ENCODE measurements at regions not wholly inside any gene's neighbourhood (a gene's known extent, or its start where the extent isn't known, plus 50 kb on each side); places are given as distances from the start of the nearest gene placed in this dataset.

DNA sequence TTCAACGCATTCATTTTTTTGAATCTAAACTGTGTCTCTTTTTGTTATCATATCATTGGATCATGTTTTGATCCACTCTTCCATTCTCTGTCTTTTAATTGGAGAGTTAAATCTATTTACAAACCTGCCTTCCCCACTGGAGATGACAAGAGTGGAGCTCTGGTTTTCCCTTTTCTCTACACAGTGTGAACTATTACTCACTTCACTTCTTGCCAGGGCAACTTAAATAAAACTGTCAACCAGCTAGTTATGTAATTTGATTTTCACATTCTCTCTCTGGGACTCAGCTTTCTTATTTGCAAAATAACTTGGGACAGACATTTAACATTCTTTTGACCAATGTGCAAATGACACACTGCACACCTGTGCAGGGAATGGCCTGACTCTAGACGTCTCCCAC lies 230.8 kb upstream of the CST7 start:
- no peaks in the 10 kb centered on the region for H3K36me3 ChIP-seq (ENCODE audit: control insufficient read depth, insufficient read depth, low read length)
- peaks cover 3% of the 10 kb centered on the region for H3K27me3 ChIP-seq (ENCODE audit: control insufficient read depth, insufficient read depth, low read length)
- no peak for DNase-seq (ENCODE audit: low read depth)
- ChIA-PET POLR2A (no interaction called here), CTCF (interaction anchor here (0.6 to 0.7 kb wide), 2 partner anchors 9 to 13 kb away, joined by 3 to 4 read pairs; no protein-coding TSS in a partner anchor)
- no peak overlapping the region for H3K4me3 ChIP-seq (ENCODE audit: low read depth, low read length)
- TF ChIP-seq, protein P1, sequence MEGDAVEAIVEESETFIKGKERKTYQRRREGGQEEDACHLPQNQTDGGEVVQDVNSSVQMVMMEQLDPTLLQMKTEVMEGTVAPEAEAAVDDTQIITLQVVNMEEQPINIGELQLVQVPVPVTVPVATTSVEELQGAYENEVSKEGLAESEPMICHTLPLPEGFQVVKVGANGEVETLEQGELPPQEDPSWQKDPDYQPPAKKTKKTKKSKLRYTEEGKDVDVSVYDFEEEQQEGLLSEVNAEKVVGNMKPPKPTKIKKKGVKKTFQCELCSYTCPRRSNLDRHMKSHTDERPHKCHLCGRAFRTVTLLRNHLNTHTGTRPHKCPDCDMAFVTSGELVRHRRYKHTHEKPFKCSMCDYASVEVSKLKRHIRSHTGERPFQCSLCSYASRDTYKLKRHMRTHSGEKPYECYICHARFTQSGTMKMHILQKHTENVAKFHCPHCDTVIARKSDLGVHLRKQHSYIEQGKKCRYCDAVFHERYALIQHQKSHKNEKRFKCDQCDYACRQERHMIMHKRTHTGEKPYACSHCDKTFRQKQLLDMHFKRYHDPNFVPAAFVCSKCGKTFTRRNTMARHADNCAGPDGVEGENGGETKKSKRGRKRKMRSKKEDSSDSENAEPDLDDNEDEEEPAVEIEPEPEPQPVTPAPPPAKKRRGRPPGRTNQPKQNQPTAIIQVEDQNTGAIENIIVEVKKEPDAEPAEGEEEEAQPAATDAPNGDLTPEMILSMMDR (IDR thresholded peaks at IDR 0.05; ENCODE audit: insufficient read depth, low read depth, low read length), result no peak

DNA sequence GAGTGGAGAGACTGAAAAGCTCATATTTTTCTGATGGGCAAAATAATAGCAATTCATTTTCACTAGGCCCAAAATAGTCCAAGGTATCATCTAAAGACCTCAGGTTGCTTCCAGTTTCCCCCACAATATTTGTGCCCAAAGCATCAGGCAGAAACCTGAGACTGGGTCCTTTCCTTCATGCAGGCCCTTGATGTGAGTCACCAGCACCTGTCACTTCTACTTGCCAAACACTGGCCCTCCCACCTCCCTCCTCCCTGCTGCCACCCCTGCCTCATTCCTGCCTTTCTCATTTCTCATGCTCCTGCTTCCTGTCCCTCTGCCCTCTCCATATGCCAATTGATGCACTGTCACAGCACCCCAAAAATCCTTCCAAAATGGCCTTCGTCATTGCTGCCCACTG lies 230.4 kb upstream of the CST7 start:
- Histone ChIP-seq H3K27me3 (ENCODE audit: control insufficient read depth, insufficient read depth, low read length) (peaks cover 3% of the 10 kb centered on the region), H3K36me3 (ENCODE audit: control insufficient read depth, insufficient read depth, low read length) (no peaks in the 10 kb centered on the region), H3K4me3 (ENCODE audit: low read depth, low read length) (no peak overlapping the region)
- TF ChIP-seq, protein P1 (IDR thresholded peaks at IDR 0.05; ENCODE audit: insufficient read depth, low read depth, low read length), result no peak
- POLR2A ChIA-PET, result no interaction called here
- CTCF ChIA-PET, result interaction anchor here (0.6 kb wide), 1 partner anchor 13 kb away, joined by 3 read pairs; no protein-coding TSS in a partner anchor
- DNase-seq (ENCODE audit: low read depth), result no peak

DNA sequence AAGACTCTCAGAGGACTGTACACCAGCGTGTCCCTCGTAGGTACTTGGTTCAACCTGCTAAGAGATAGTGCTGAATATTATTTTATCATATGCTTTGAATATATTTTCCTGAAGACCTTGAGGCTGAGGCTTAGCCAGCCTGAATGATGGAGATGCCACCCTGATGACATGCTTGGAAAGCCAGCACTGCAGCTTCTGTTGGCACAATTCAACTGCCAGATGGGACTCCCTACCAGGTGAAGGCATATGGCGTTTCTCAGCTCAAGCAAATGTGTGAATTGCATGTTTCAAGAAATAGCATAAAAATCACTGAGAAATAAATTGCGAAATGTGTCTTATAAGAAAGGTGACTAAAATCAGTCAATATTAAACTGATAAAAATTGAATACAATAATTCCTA lies 228.1 kb upstream of the CST7 start:
- TF ChIP-seq, protein P1 (IDR thresholded peaks at IDR 0.05; ENCODE audit: insufficient read depth, low read depth, low read length), result no peak
- ChIA-PET CTCF (no interaction called here), POLR2A (no interaction called here)
- Histone ChIP-seq H3K4me3 (ENCODE audit: low read depth, low read length) (no peak overlapping the region), H3K27me3 (ENCODE audit: control insufficient read depth, insufficient read depth, low read length) (peaks cover 6% of the 10 kb centered on the region), H3K36me3 (ENCODE audit: control insufficient read depth, insufficient read depth, low read length) (no peaks in the 10 kb centered on the region)
- DNase-seq (ENCODE audit: low read depth), result no peak

GRCh38 chr20:24721891-24722568 lies 227.0 kb upstream of the CST7 start:
- peaks cover 6% of the 10 kb centered on the region for H3K27me3 ChIP-seq (ENCODE audit: control insufficient read depth, insufficient read depth, low read length)
- H3K36me3 ChIP-seq (ENCODE audit: control insufficient read depth, insufficient read depth, low read length), result no peaks in the 10 kb centered on the region
- no peak overlapping the region for H3K4me3 ChIP-seq (ENCODE audit: low read depth, low read length)
- ChIA-PET POLR2A (no interaction called here), CTCF (no interaction called here)
- no peak for DNase-seq (ENCODE audit: low read depth)
- TF ChIP-seq, protein P1 (IDR thresholded peaks at IDR 0.05; ENCODE audit: insufficient read depth, low read depth, low read length), result no peak

GRCh38 chr20:24722586-24722985 lies 226.5 kb upstream of the CST7 start:
- no peak overlapping the region for H3K4me3 ChIP-seq (ENCODE audit: low read depth, low read length)
- TF ChIP-seq, protein P1 (IDR thresholded peaks at IDR 0.05; ENCODE audit: insufficient read depth, low read depth, low read length), result no peak
- H3K27me3 ChIP-seq (ENCODE audit: control insufficient read depth, insufficient read depth, low read length), result peaks cover 6% of the 10 kb centered on the region
- DNase-seq (ENCODE audit: low read depth), result no peak
- POLR2A ChIA-PET, result no interaction called here
- no peaks in the 10 kb centered on the region for H3K36me3 ChIP-seq (ENCODE audit: control insufficient read depth, insufficient read depth, low read length)
- CTCF ChIA-PET, result no interaction called here
